ENCODE measurements at regions not wholly inside any gene's neighbourhood (a gene's known extent, or its start where the extent isn't known, plus 50 kb on each side); places are given as distances from the start of the nearest gene placed in this dataset.

DNA sequence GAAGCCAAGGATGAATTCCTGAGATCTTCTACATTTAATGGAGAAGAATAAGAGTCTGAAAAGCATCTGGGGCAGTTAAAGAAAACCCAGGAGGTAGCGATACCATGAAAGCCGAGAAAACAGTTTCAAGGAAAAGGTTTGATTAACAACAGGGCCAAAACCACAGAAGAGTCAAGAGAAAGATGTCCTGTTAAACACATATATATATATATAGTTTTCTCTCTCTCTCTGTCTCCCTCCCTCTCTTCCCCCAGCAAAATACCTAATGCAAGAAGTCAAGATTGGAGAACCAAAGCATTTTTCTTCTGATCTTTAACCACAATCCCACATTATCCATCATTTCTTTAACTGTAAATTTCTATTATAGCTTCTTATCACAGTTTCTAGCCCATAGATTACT lies 261.4 kb downstream of the SNX13 start:
- TF ChIP-seq CTCF (conservative IDR thresholded peaks at IDR 0.05) (no peak), EZH2 (IDR thresholded peaks at IDR 0.05; ENCODE audit: low read depth) (no peak)

All from PC-9 (cell line).